CD8-positive, alpha-beta memory T cell (primary cell): ENCODE measurements at regions not wholly inside any gene's neighbourhood (a gene's known extent, or its start where the extent isn't known, plus 50 kb on each side); places are given as distances from the start of the nearest gene placed in this dataset.
"Not testable (repeated sequence)": the region's sequence is repeated elsewhere in the genome, so short reads cannot be mapped to it uniquely, and the experiment has no call there.

Experiments
- CTCF ChIA-PET: fragments of 350-600 bp; sonication (Branson Sonifier 250); formaldehyde crosslinking; loops from one replicate; lab custom pipeline; 2021; ENCODE audit warnings: antibody characterized with exemption; lab: Charles Lee
- POLR2A ChIA-PET: fragments of 350-600 bp; sonication (Branson Sonifier 250); formaldehyde crosslinking; loops from one replicate; lab custom pipeline; 2021; ENCODE audit warnings: antibody characterized with exemption; lab: Charles Lee
- DNase-seq, 5 donors: peaks; one replicate each; pipeline versions ENCODE4 v3.0.0 to v3.0.0-alpha.2; 2020 to 2022; ENCODE audit warnings: mixed read lengths in 1 of 5
- H3K27ac ChIP-seq: one replicate; pipeline ENCODE4 v1.7.0; 2013; ENCODE audit warnings: low read depth, mild to moderate bottlenecking, low read length, moderate library complexity
- H3K27me3 ChIP-seq: 2 replicates; pipeline ENCODE4 v1.7.0; 2013; ENCODE audit warnings: low read length, mild to moderate bottlenecking; ENCODE audit not compliant: insufficient read depth, poor library complexity, severe bottlenecking
- H3K36me3 ChIP-seq: 2 replicates; pipeline ENCODE4 v1.7.0; 2013; ENCODE audit warnings: mild to moderate bottlenecking, low read length, moderate library complexity; ENCODE audit not compliant: insufficient read depth
- H3K4me1 ChIP-seq: 2 replicates; pipeline ENCODE4 v1.7.0; 2013; ENCODE audit warnings: mild to moderate bottlenecking, low read length, moderate library complexity; ENCODE audit not compliant: insufficient read depth
- H3K4me3 ChIP-seq: 2 replicates; pipeline ENCODE4 v1.7.0; 2013; ENCODE audit warnings: mild to moderate bottlenecking, low read length
- H3K9me3 ChIP-seq: 2 replicates; pipeline ENCODE4 v1.7.0; 2013; ENCODE audit warnings: mild to moderate bottlenecking, low read length
- H3K27ac Mint-ChIP-seq, 8 donors: one replicate each; pipeline ENCODE4 v1.8.0; 2020 to 2021; ENCODE audit warnings: mixed read lengths in 8 of 8, mild to moderate bottlenecking in 6 of 8, inconsistent platforms in 3 of 8, moderate library complexity in 3 of 8
- H3K27me3 Mint-ChIP-seq, 2 donors: one replicate each; pipeline ENCODE4 v1.8.0; 2020 to 2021; ENCODE audit warnings: mixed read lengths in 2 of 2, mild to moderate bottlenecking in 1 of 2, moderate library complexity in 1 of 2
- H3K36me3 Mint-ChIP-seq, 3 donors: one replicate each; pipeline ENCODE4 v1.8.0; 2020 to 2021; ENCODE audit warnings: mixed read lengths in 3 of 3, inconsistent platforms in 1 of 3, mild to moderate bottlenecking in 1 of 3
- H3K4me1 Mint-ChIP-seq, 3 donors: one replicate each; pipeline ENCODE4 v1.8.0; 2020 to 2021; ENCODE audit warnings: mixed read lengths in 3 of 3, inconsistent platforms in 1 of 3, mild to moderate bottlenecking in 1 of 3
- H3K4me3 Mint-ChIP-seq, 7 donors: one replicate each; pipeline ENCODE4 v1.8.0; 2020 to 2021; ENCODE audit warnings: mixed read lengths in 7 of 7, mild to moderate bottlenecking in 6 of 7, moderate library complexity in 4 of 7, inconsistent platforms in 2 of 7
- H3K9me3 Mint-ChIP-seq, 5 donors: one replicate each; pipeline ENCODE4 v1.8.0; 2020 to 2022; ENCODE audit warnings: mixed read lengths in 5 of 5, mild to moderate bottlenecking in 3 of 5, moderate library complexity in 2 of 5, inconsistent platforms in 1 of 5

DNA sequence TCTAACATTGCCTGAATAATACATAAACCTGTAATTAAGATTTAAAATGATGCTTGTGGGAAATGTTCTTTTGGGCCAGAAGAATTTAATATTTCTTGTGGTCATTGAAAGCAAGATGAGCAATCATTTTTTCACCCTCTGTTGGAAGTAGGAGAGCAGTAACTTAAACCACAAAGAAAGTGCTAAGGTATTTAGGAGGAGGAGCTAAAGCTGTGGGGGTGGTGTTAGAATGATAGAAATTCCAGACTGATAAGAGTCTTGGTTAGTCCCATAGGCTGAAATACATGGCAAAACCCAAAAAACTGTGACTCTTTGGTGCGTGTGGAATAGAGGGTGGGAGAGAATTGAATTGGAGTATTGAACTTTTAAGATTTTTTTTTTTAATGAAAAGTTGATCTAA, 247.0 kb downstream of the YTHDC2 start:
- peaks cover 0 to 4% of the 10 kb centered on the region in 2 donors for H3K27me3 Mint-ChIP-seq
- Histone ChIP-seq H3K36me3 (no peaks in the 10 kb centered on the region), H3K27me3 (no peaks in the 10 kb centered on the region), H3K4me1 (no peaks in the 10 kb centered on the region), H3K4me3 (no peak overlapping the region), H3K27ac (no peak overlapping the region), H3K9me3 (no peaks in the 10 kb centered on the region)
- no peaks in the 10 kb centered on the region for H3K36me3 Mint-ChIP-seq
- no peak for DNase-seq
- ChIA-PET POLR2A (no interaction called here), CTCF (no interaction called here)
- no peaks in the 10 kb centered on the region for H3K4me1 Mint-ChIP-seq
- peaks cover 0 to 5% (median 2%) of the 10 kb centered on the region in 5 donors for H3K9me3 Mint-ChIP-seq
- H3K27ac Mint-ChIP-seq = no peak overlapping the region
- no peak overlapping the region for H3K4me3 Mint-ChIP-seq

DNA sequence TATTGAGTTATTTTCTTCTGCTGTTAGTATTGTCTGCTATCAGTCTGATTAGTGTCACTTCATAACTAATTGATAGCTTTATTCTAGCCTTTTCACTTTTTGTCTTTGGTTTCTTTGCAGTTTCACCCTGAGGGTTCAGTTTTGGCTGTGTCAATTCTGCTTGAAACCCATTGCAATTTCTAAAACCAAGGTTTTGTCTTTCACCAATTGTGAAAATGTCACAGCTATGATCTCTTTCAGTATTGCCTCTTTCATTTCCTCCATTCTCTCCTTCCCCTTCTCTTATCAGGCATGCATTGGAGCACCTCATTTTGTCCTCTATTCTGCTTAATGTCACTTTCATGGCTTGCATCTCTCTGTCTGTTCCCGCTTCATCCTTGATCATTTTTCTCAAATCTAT, 248.1 kb downstream of the YTHDC2 start:
- Histone ChIP-seq H3K27ac (no peak overlapping the region), H3K9me3 (no peaks in the 10 kb centered on the region), H3K27me3 (no peaks in the 10 kb centered on the region), H3K4me3 (no peak overlapping the region), H3K4me1 (no peaks in the 10 kb centered on the region), H3K36me3 (no peaks in the 10 kb centered on the region)
- DNase-seq = no peak
- no peak overlapping the region for H3K4me3 Mint-ChIP-seq
- no peaks in the 10 kb centered on the region for H3K4me1 Mint-ChIP-seq
- CTCF ChIA-PET = no interaction called here
- no peaks in the 10 kb centered on the region for H3K36me3 Mint-ChIP-seq
- peaks cover 0 to 4% of the 10 kb centered on the region in 2 donors for H3K27me3 Mint-ChIP-seq
- H3K27ac Mint-ChIP-seq = no peak overlapping the region
- H3K9me3 Mint-ChIP-seq = peaks cover 3 to 13% (median 9%) of the 10 kb centered on the region in 5 donors
- POLR2A ChIA-PET = no interaction called here

DNA sequence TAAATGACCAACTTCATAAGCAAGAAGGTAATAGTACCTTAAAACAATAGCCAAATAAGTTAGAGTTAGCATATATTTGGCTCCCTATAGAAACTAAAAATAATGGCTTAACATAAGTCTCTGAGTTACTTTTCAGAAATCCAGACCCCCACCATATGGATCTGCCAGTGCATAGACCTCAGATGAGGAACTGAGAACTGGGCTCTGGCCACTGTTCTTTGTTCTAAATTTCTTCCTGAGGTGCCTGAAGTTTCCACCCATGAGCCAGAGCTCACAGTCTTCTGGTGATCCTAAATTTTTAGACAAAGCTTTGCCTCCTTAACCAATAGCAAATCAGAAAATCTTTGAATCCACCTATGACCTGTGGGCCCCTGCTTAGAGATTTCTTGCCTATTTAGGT, 250.9 kb downstream of the YTHDC2 start:
- Histone ChIP-seq H3K4me1 (no peaks in the 10 kb centered on the region), H3K9me3 (no peaks in the 10 kb centered on the region), H3K36me3 (no peaks in the 10 kb centered on the region), H3K27me3 (no peaks in the 10 kb centered on the region), H3K4me3 (no peak overlapping the region), H3K27ac (no peak overlapping the region)
- Mint-ChIP-seq H3K9me3 (peaks cover 17 to 34% (median 22%) of the 10 kb centered on the region in 5 donors), H3K27me3 (peaks cover 0 to 3% of the 10 kb centered on the region in 2 donors), H3K4me1 (no peaks in the 10 kb centered on the region), H3K27ac (no peak overlapping the region), H3K4me3 (no peak overlapping the region), H3K36me3 (no peaks in the 10 kb centered on the region)
- DNase-seq = no peak
- CTCF ChIA-PET = no interaction called here
- POLR2A ChIA-PET = no interaction called here

DNA sequence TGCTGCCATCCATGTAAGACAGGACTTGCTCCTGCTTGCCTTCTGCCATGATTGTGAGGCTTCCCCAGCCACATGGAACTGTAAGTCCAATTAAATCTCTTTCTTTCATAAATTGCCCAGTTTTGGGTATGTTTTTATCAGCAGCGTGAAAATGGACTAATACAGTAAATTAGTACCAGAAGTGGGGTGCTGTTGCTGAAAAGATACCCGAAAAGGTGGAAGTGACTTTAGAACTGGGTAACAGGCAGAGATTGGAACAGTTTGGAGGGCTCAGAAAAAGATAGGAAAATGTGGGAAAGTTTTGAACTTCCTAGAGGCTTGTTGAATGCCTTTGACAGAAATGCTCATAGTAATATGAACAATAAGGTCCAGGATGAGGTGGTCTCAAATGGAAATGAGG, 253.3 kb downstream of the YTHDC2 start:
- H3K27ac ChIP-seq, H3K4me1 Mint-ChIP-seq, H3K4me3 Mint-ChIP-seq, H3K4me1 ChIP-seq, H3K36me3 Mint-ChIP-seq, H3K27me3 Mint-ChIP-seq, H3K36me3 ChIP-seq, DNase-seq, H3K4me3 ChIP-seq, POLR2A ChIA-PET, H3K27ac Mint-ChIP-seq, CTCF ChIA-PET, H3K27me3 ChIP-seq, H3K9me3 ChIP-seq: not testable (repeated sequence)
- peaks cover 17 to 34% (median 22%) of the 10 kb centered on the region in 5 donors for H3K9me3 Mint-ChIP-seq

DNA sequence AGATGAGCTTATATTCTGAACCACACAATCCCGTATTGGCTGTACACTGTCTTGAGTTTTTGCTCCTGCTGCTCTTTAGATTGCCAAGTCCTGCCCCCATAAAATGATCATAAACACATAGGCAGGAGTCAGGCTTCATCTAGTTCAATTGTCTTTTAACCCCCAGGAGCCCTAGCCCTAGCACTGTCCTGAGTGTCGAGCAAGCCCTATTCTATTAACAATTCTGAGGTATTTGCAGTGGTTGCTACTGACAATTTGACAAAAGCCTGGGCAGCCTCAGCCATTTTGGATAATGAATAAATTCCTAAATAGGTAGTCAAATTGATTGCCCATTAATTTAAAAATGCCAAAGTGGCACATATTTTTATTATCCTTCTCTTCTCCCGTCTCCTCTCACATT, 257.2 kb downstream of the YTHDC2 start:
- H3K4me1 Mint-ChIP-seq = no peaks in the 10 kb centered on the region
- H3K9me3 ChIP-seq = no peaks in the 10 kb centered on the region
- H3K27ac Mint-ChIP-seq = no peak overlapping the region
- H3K27ac ChIP-seq = no peak overlapping the region
- H3K4me3 Mint-ChIP-seq = no peak overlapping the region
- no peaks in the 10 kb centered on the region for H3K27me3 Mint-ChIP-seq
- no peaks in the 10 kb centered on the region for H3K36me3 Mint-ChIP-seq
- peaks cover 19 to 30% (median 22%) of the 10 kb centered on the region in 5 donors for H3K9me3 Mint-ChIP-seq
- ChIA-PET CTCF (no interaction called here), POLR2A (no interaction called here)
- H3K4me3 ChIP-seq = no peak overlapping the region
- no peak for DNase-seq
- H3K4me1 ChIP-seq = no peaks in the 10 kb centered on the region
- H3K36me3 ChIP-seq = no peaks in the 10 kb centered on the region
- no peaks in the 10 kb centered on the region for H3K27me3 ChIP-seq

DNA sequence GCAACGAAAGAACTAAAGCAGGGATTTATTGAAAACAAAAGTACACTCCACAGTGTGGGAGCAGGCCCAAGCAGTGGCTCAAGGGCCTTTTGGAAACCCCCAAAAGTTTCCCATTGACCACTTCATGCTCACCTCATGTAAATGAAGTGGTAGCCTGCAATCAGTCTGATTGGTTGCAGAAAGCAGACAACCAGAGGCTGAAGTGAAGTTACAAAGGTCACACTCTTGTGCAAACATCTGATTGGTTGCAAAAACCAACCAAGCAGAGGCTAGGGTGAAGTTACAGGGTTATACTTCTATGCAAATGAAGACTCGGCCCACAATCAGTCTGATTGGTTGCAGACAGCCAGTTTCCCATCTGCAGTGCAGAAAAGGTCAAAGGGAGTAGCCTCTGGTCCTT, 258.0 kb downstream of the YTHDC2 start:
- no peak overlapping the region for H3K27ac Mint-ChIP-seq
- H3K4me3 ChIP-seq = no peak overlapping the region
- no peaks in the 10 kb centered on the region for H3K9me3 ChIP-seq
- H3K4me3 Mint-ChIP-seq = no peak overlapping the region
- H3K27me3 ChIP-seq = no peaks in the 10 kb centered on the region
- no peaks in the 10 kb centered on the region for H3K4me1 ChIP-seq
- H3K9me3 Mint-ChIP-seq = peaks cover 11 to 24% (median 15%) of the 10 kb centered on the region in 5 donors
- POLR2A ChIA-PET = no interaction called here
- H3K36me3 ChIP-seq = no peaks in the 10 kb centered on the region
- no peaks in the 10 kb centered on the region for H3K4me1 Mint-ChIP-seq
- CTCF ChIA-PET = no interaction called here
- no peaks in the 10 kb centered on the region for H3K36me3 Mint-ChIP-seq
- no peak for DNase-seq
- no peak overlapping the region for H3K27ac ChIP-seq
- no peaks in the 10 kb centered on the region for H3K27me3 Mint-ChIP-seq

DNA sequence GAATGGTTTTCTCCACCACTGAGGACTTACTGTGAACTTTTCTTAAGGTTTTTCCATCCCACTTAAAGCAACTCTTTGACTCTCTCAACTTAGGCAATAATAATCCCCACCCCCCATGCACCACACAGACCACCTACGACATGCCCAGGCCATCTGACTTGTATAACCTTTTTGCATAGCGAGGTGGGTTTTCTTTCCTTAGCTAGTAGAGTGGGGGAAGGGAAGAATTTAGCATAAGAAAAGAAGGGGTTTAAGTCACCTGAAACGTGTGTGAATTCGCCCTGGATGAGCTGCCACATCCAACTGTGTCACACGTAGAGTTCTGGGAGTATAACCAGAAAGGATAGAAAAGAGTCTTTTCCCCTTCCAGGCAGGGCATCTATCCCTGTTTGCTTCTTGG, 262.7 kb downstream of the YTHDC2 start:
- no peaks in the 10 kb centered on the region for H3K4me1 ChIP-seq
- H3K27me3 ChIP-seq = no peaks in the 10 kb centered on the region
- ChIA-PET POLR2A (no interaction called here), CTCF (no interaction called here)
- H3K4me3 Mint-ChIP-seq = no peak overlapping the region
- no peaks in the 10 kb centered on the region for H3K4me1 Mint-ChIP-seq
- no peak for DNase-seq
- H3K4me3 ChIP-seq = no peak overlapping the region
- no peaks in the 10 kb centered on the region for H3K9me3 ChIP-seq
- no peak overlapping the region for H3K27ac ChIP-seq
- peaks cover 0 to 1% of the 10 kb centered on the region in 2 donors for H3K27me3 Mint-ChIP-seq
- H3K36me3 ChIP-seq = no peaks in the 10 kb centered on the region
- peaks cover 0 to 4% (median 0%) of the 10 kb centered on the region in 5 donors for H3K9me3 Mint-ChIP-seq
- H3K27ac Mint-ChIP-seq = no peak overlapping the region
- H3K36me3 Mint-ChIP-seq = no peaks in the 10 kb centered on the region

DNA sequence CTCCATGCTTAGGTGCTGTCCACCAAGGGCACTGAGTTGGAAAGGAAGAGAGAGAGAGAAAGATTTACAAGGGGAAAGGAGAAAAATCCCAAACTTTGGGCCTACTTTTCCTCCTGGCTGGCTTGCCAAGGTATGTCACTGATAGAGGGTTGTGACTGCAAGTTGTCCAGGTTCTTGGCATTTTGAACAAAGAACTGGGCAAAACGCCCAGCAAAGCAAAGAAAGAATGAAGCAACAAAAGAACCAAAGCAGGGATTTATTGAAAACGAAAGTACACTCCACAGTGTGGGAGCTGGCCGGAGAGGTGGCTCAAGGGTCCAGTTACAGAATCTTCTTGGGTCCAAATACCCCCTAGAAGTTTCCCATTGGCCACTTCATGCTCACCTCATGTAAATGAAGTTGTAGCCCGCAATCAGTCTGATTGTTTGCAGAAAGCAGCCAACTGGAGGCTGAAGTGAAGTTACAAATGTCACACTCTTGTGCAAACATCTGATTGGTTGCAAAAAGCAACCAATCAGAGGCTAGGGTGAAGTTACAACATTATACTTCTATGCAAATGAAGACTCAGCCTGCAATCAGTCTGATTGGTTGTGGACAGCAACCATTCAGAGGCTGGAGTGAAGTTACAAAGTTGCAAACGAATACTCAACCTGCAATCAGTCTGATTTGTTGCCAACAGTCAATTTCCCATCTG, 263.5 kb downstream of the YTHDC2 start:
- H3K9me3 ChIP-seq = no peaks in the 10 kb centered on the region
- ChIA-PET POLR2A (no interaction called here), CTCF (no interaction called here)
- Mint-ChIP-seq H3K4me1 (no peaks in the 10 kb centered on the region), H3K4me3 (no peak overlapping the region), H3K27me3 (peaks cover 0 to 1% of the 10 kb centered on the region in 2 donors), H3K27ac (no peak overlapping the region), H3K9me3 (peaks cover 0 to 4% (median 0%) of the 10 kb centered on the region in 5 donors), H3K36me3 (no peaks in the 10 kb centered on the region)
- no peak for DNase-seq
- no peaks in the 10 kb centered on the region for H3K27me3 ChIP-seq
- H3K27ac ChIP-seq = no peak overlapping the region
- no peak overlapping the region for H3K4me3 ChIP-seq
- H3K4me1 ChIP-seq = no peaks in the 10 kb centered on the region
- no peaks in the 10 kb centered on the region for H3K36me3 ChIP-seq
